Breast epithelium (tissue), 4 donors: ENCODE measurements at regions not wholly inside any gene's neighbourhood (a gene's known extent, or its start where the extent isn't known, plus 50 kb on each side); places are given as distances from the start of the nearest gene placed in this dataset.

ENCODE experiments used
- DNase-seq, 2 donors: peaks; one replicate each; pipeline ENCODE4 v3.0.0-alpha.2; 2019; ENCODE audit warnings: low spot score in 2 of 2
- H3K27ac ChIP-seq, 2 donors: fragments of 200-600 bp; sonication (generic) in 1 of 2; one replicate each; pipeline ENCODE4 v1.5.1; 2016 to 2019; ENCODE audit warnings: mild to moderate bottlenecking in 1 of 2
- H3K27me3 ChIP-seq, 2 donors: fragments of 200-600 bp; sonication (generic) in 1 of 2; one replicate each; pipeline versions ENCODE4 v1.5.1 to v1.6.0; 2017 to 2019; ENCODE audit warnings: control low read depth in 1 of 2, mild to moderate bottlenecking in 1 of 2
- H3K36me3 ChIP-seq: fragments of 200-600 bp; one replicate; pipeline ENCODE4 v1.5.1; 2019
- H3K4me1 ChIP-seq, 2 donors: fragments of 200-600 bp; sonication (generic); one replicate each; pipeline ENCODE4 v1.5.1; 2016 to 2019; ENCODE audit warnings: control low read depth in 1 of 2
- H3K4me3 ChIP-seq, 3 donors: fragments of 200-600 bp; sonication (generic); 1 replicate in 2 of 3; 2 replicates in 1 of 3; pipeline ENCODE4 v1.5.1; 2016 to 2019; ENCODE audit warnings: mild to moderate bottlenecking in 3 of 3, moderate library complexity in 2 of 3
- H3K9me3 ChIP-seq, 2 donors: fragments of 200-600 bp; sonication (generic) in 1 of 2; one replicate each; pipeline ENCODE4 v1.5.1; 2016 to 2019; ENCODE audit warnings: control low read depth in 1 of 2
- CTCF ChIP-seq, 3 donors: fragments of 450-650 bp; IDR thresholded peaks; one replicate each; pipeline ENCODE4 v1.5.1; 2016 to 2017; ENCODE audit warnings: antibody characterized with exemption in 3 of 3, mild to moderate bottlenecking in 3 of 3, moderate library complexity in 3 of 3
- POLR2A ChIP-seq: fragments of 450-650 bp; IDR thresholded peaks from one replicate; pipeline ENCODE4 v1.6.1; 2016; ENCODE audit warnings: antibody characterized with exemption, mild to moderate bottlenecking, moderate library complexity
- POLR2AphosphoS5 ChIP-seq, 3 donors: sonication (generic); formaldehyde crosslinking; IDR thresholded peaks; one replicate each; pipeline ENCODE4 v1.6.1; 2017; ENCODE audit warnings: antibody characterized with exemption in 3 of 3
- intact Hi-C: fragments of 100-400 bp; cut with DNase I; formaldehyde crosslinking; loops from one replicate; pipeline ENCODE4 v1.15.1; 2023; ENCODE audit warnings: low total_unique reads

DNA sequence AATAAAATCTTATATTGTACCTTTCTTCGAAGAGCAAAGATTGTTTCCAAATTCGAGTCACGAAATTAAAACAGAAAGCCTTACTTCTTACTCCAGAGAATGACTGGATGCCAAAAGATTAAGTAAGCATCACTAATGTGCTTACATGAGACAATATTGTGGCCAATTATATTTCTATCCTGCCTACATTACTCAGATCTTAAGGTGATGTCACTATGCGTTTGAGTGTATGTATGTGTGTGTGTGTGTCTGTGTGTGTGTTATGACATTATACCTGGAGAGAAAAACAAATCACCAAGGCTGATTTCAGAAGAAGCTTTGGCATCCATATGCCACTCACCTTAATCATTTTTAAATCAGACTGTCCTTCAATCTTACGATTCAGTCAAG is 556.3 kb downstream of the PPARGC1A start:
- DNase-seq, result no peak
- no peak overlapping the region for H3K27ac ChIP-seq
- H3K27me3 ChIP-seq, result no peaks in the 10 kb centered on the region

DNA sequence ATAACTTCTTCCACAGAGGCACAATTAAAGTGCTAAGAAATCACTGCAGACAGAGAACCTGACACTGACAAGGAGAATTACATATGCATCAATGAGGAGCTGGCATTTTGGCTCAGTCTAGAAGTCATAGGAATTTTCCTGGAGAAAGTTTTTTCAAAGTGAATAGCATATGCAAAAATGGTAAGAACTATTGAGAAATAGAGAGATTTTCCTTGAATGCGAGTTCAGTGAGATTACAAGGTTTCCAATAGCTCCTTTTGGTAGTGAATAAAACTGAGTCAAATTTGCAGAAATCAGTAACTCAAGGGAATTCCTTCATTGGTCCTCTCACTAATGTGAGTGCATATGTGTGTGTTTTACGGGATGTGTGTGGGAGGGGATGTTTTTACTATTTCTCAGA is 557.5 kb downstream of the PPARGC1A start:
- H3K36me3 ChIP-seq, result no peaks in the 10 kb centered on the region
- no peaks in the 10 kb centered on the region for H3K27me3 ChIP-seq
- H3K9me3 ChIP-seq, result no peaks in the 10 kb centered on the region
- no peak for TF ChIP-seq POLR2A
- no peak overlapping the region for H3K4me3 ChIP-seq
- H3K4me1 ChIP-seq, result no peaks in the 10 kb centered on the region
- intact Hi-C loops, result no loop called here
- no peak for DNase-seq
- H3K27ac ChIP-seq, result no peak overlapping the region

More for the DNA sequence above, 556.3 kb downstream of the PPARGC1A start:
- no peaks in the 10 kb centered on the region for H3K36me3 ChIP-seq
- intact Hi-C loops, result no loop called here
- H3K9me3 ChIP-seq, result no peaks in the 10 kb centered on the region
- no peak for TF ChIP-seq CTCF (IDR thresholded peaks at IDR 0.05)
- TF ChIP-seq POLR2AphosphoS5 (IDR thresholded peaks at IDR 0.05), result no peak
- no peak for TF ChIP-seq POLR2A
- no peaks in the 10 kb centered on the region for H3K4me1 ChIP-seq
- no peak overlapping the region for H3K4me3 ChIP-seq

GRCh38 chr4:23327120-23327519 is 562.7 kb downstream of the PPARGC1A start:
- Histone ChIP-seq H3K4me1 (no peaks in the 10 kb centered on the region), H3K9me3 (no peaks in the 10 kb centered on the region), H3K4me3 (no peak overlapping the region), H3K27me3 (no peaks in the 10 kb centered on the region), H3K36me3 (no peaks in the 10 kb centered on the region), H3K27ac (no peak overlapping the region)
- TF ChIP-seq POLR2AphosphoS5 (IDR thresholded peaks at IDR 0.05) (no peak), POLR2A (no peak), CTCF (IDR thresholded peaks at IDR 0.05) (no peak)
- intact Hi-C loops, result no loop called here
- DNase-seq, result no peak

DNA sequence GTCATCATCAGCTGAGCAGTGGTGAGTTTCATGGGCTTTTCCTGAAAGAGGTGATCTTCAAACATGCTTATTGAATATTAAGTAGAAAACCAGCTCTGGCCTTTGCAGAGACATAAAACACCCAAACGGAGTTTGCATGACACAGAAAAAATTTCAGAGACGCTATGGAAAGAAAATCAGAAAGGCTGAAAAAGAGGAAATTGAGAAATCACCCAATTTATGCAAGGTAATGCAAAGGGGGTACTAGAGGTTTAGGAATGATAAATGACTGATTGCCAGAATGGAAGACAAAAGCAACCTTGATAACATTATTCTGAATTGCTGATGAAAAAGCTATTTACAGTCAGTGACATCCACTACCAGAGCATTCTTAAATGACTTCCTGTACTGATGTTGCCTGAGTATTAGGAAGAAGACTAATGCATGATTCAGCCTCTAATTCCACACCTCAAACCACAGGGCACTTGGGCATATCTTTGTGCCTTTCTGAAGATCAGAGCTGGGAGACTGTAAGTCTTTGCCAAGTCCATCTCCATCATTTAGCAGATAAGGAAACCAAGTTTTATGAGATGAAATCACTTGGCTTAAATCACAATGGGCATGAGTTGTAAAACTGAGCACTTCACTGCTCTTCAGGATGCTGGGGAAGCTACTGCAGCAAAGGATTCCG is 565.7 kb downstream of the PPARGC1A start:
- Histone ChIP-seq H3K4me3 (no peak overlapping the region), H3K4me1 (no peaks in the 10 kb centered on the region), H3K36me3 (no peaks in the 10 kb centered on the region), H3K27ac (no peak overlapping the region), H3K9me3 (no peaks in the 10 kb centered on the region), H3K27me3 (no peaks in the 10 kb centered on the region)
- no peak for DNase-seq
- no peak for TF ChIP-seq POLR2AphosphoS5 (IDR thresholded peaks at IDR 0.05)
- intact Hi-C loops, result no loop called here

DNA sequence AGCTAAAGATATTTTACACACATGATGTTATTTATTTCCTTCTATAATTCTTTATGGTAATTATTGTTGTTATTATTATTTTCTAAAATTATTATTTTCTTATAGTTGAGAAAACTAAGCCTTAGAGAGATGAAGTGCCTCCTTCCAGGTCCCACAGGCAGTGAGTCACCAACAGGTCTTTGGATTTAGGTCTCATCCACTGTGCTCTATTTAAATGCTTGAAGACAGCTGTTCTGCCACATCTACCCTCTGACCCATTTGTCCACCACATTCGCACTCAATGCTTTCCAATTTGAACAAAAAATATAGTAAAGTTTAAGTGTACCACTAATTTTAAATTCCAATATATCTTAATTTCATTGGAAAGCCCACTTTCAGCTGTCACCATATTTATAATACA is 566.4 kb downstream of the PPARGC1A start:
- TF ChIP-seq POLR2AphosphoS5 (IDR thresholded peaks at IDR 0.05) (no peak), POLR2A (no peak), CTCF (IDR thresholded peaks at IDR 0.05) (no peak)
- no peak for DNase-seq
- intact Hi-C loops, result no loop called here

GRCh38 chr4:23322732-23323131 is 567.1 kb downstream of the PPARGC1A start:
- intact Hi-C loops, result no loop called here
- no peak overlapping the region for H3K27ac ChIP-seq

More for the DNA sequence above, 566.4 kb downstream of the PPARGC1A start:
- Histone ChIP-seq H3K9me3 (no peaks in the 10 kb centered on the region), H3K27ac (no peak overlapping the region), H3K27me3 (no peaks in the 10 kb centered on the region), H3K4me3 (no peak overlapping the region), H3K4me1 (no peaks in the 10 kb centered on the region), H3K36me3 (no peaks in the 10 kb centered on the region)

More at GRCh38 chr4:23322732-23323131, 567.1 kb downstream of the PPARGC1A start:
- H3K4me1 ChIP-seq, result no peaks in the 10 kb centered on the region
- H3K27me3 ChIP-seq, result no peaks in the 10 kb centered on the region
- DNase-seq, result no peak
- no peaks in the 10 kb centered on the region for H3K36me3 ChIP-seq
- TF ChIP-seq CTCF (IDR thresholded peaks at IDR 0.05) (no peak), POLR2AphosphoS5 (IDR thresholded peaks at IDR 0.05) (no peak), POLR2A (no peak)
- no peaks in the 10 kb centered on the region for H3K9me3 ChIP-seq
- H3K4me3 ChIP-seq, result no peak overlapping the region
